ENCODE measurements at regions not wholly inside any gene's neighbourhood (a gene's known extent, or its start where the extent isn't known, plus 50 kb on each side); places are given as distances from the start of the nearest gene placed in this dataset.

DNA sequence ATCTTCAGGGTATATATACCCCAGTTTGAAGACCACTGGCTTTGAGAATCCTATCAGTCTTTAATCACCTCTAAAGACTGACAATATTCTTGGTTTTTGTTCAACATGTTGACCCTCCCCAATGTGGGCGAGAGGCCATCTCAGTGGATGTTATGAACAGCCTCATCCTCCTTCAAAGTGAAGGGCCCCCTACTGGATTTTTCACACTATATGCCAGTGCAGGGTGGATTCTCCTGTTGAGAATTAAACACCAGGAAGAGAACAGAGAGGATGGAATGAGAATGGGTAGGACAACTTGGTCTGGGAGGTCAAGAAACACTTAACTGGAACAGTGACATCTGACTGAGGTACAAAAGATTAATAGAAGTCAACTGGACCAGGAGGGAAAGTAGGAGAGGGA, 327.1 kb downstream of the MAFB start:
- TF ChIP-seq CTCF (IDR thresholded peaks at IDR 0.05; ENCODE audit: insufficient read depth, low read length, poor library complexity, severe bottlenecking) (no peak), EZH2phosphoT487 (conservative IDR thresholded peaks at IDR 0.05; ENCODE audit: low read length) (no peak)

Measured in SU-DHL-6 (cell line).